B cell (primary cell): ENCODE measurements at regions not wholly inside any gene's neighbourhood (a gene's known extent, or its start where the extent isn't known, plus 50 kb on each side); places are given as distances from the start of the nearest gene placed in this dataset.

Experiments used
- ATAC-seq: fragments of 200-7000 bp; cut with Tn5 transposase; one replicate; pipeline ENCODE4 v1.10.0; 2021; ENCODE audit warnings: low read depth, mild to moderate bottlenecking, moderate number of reproducible peaks, moderate library complexity
- CTCF ChIA-PET: fragments of 350-600 bp; sonication (Branson Sonifier 250); formaldehyde crosslinking; loops from one replicate; lab custom pipeline; 2021; ENCODE audit warnings: antibody characterized with exemption, inconsistent platforms; lab: Charles Lee
- POLR2A ChIA-PET: fragments of 350-600 bp; sonication (Branson Sonifier 250); formaldehyde crosslinking; loops from one replicate; lab custom pipeline; 2021; ENCODE audit warnings: antibody characterized with exemption; lab: Charles Lee
- DNase-seq: peaks from one replicate; pipeline ENCODE4 v3.0.0; 2013
- H2AFZ ChIP-seq: 2 replicates; pipeline ENCODE4 v1.6.1; 2012; ENCODE audit warnings: mild to moderate bottlenecking, low read depth, low read length; ENCODE audit not compliant: insufficient read depth, poor library complexity, severe bottlenecking
- H3K27ac ChIP-seq, 2 donors: 1 replicate in 1 of 2; 2 replicates in 1 of 2; pipeline ENCODE4 v1.5.1; 2012 to 2013; ENCODE audit warnings: low read length in 2 of 2, mild to moderate bottlenecking in 2 of 2, moderate library complexity in 1 of 2
- H3K27me3 ChIP-seq, 4 experiments: fragments of 200-600 bp in 1 of 4; sonication (generic) in 1 of 4; replicated peaks in 1 of 4; 1 replicate in 2 of 4; 2 replicates in 2 of 4; pipeline versions ENCODE4 v1.6.1 to v1.7.0; 2013 to 2016; ENCODE audit warnings: low read length in 3 of 4, mild to moderate bottlenecking in 2 of 4, mixed read lengths in 1 of 4, moderate library complexity in 1 of 4; ENCODE audit not compliant: insufficient read depth in 4 of 4, control insufficient read depth in 3 of 4; ENCODE audit errors: control extremely low read depth in 1 of 4
- H3K36me3 ChIP-seq, 2 experiments: replicated peaks in 1 of 2; 1 replicate in 1 of 2; 2 replicates in 1 of 2; pipeline versions ENCODE4 v1.6.1 to v1.7.1; 2013; ENCODE audit warnings: low read length in 1 of 2; ENCODE audit not compliant: insufficient read depth in 2 of 2, control insufficient read depth in 1 of 2; ENCODE audit errors: control extremely low read depth in 1 of 2, extremely low read depth in 1 of 2
- H3K4me1 ChIP-seq, 2 donors: fragments of 200-600 bp in 1 of 2; sonication (generic) in 1 of 2; 1 replicate in 1 of 2; 2 replicates in 1 of 2; pipeline versions ENCODE4 v1.5.1 to v1.6.1; 2013 to 2017; ENCODE audit warnings: low read length in 2 of 2; ENCODE audit not compliant: control insufficient read depth in 2 of 2, insufficient read depth in 2 of 2
- H3K4me2 ChIP-seq: replicated peaks from 2 replicates; pipeline ENCODE3; 2012; ENCODE audit warnings: mild to moderate bottlenecking, low read depth, low read length; ENCODE audit not compliant: poor library complexity, severe bottlenecking
- H3K4me3 ChIP-seq, 5 experiments: fragments of 200-600 bp in 1 of 5; sonication (generic) in 1 of 5; 1 replicate in 3 of 5; 2 replicates in 2 of 5; pipeline versions ENCODE4 v1.5.1 to v1.7.0; 2011 to 2016; ENCODE audit warnings: low read length in 4 of 5, mild to moderate bottlenecking in 4 of 5, low read depth in 2 of 5, control low read depth in 1 of 5, moderate library complexity in 1 of 5; ENCODE audit not compliant: insufficient read depth in 1 of 5; ENCODE audit errors: control extremely low read depth in 1 of 5, extremely low read depth in 1 of 5
- H3K79me2 ChIP-seq: fragments of 200-600 bp; sonication (generic); one replicate; pipeline ENCODE4 v1.6.0; 2016; ENCODE audit warnings: low read length; ENCODE audit not compliant: control insufficient read depth, insufficient read depth
- H3K9ac ChIP-seq: fragments of 200-600 bp; sonication (generic); 2 replicates; pipeline ENCODE4 v1.6.1; 2017; ENCODE audit warnings: mild to moderate bottlenecking, low read length, moderate library complexity
- H3K9me3 ChIP-seq, 3 donors: one replicate each; pipeline versions ENCODE4 v1.6.1 to v1.7.1; 2013; ENCODE audit warnings: low read length in 2 of 3; ENCODE audit not compliant: control insufficient read depth in 2 of 3, insufficient read depth in 1 of 3; ENCODE audit errors: control extremely low read depth in 1 of 3
- H4K20me1 ChIP-seq: 2 replicates; pipeline ENCODE4 v1.6.0; 2012; ENCODE audit warnings: mild to moderate bottlenecking, low read length; ENCODE audit not compliant: insufficient read depth, control insufficient read depth, poor library complexity, severe bottlenecking
- H3K27ac Mint-ChIP-seq: one replicate; pipeline ENCODE4 v1.8.0; 2021; ENCODE audit warnings: mixed read lengths
- H3K27me3 Mint-ChIP-seq: one replicate; pipeline ENCODE4 v1.8.0; 2021; ENCODE audit warnings: mixed read lengths
- H3K4me1 Mint-ChIP-seq: one replicate; pipeline ENCODE4 v1.8.0; 2021; ENCODE audit warnings: mixed read lengths
- H3K4me3 Mint-ChIP-seq: one replicate; pipeline ENCODE4 v1.8.0; 2021; ENCODE audit warnings: mixed read lengths
- H3K9me3 Mint-ChIP-seq: one replicate; pipeline ENCODE4 v1.8.0; 2022; ENCODE audit warnings: mixed read lengths; ENCODE audit not compliant: insufficient read depth
- CTCF ChIP-seq: fragments of 200-600 bp; IDR thresholded peaks from one replicate; pipeline ENCODE4 v1.8.0; 2022; ENCODE audit warnings: antibody characterized with exemption, mild to moderate bottlenecking
- EZH2 ChIP-seq: IDR thresholded peaks from 2 replicates; pipeline ENCODE4 v1.6.1; 2012; ENCODE audit warnings: borderline replicate concordance, low read depth, mild to moderate bottlenecking, moderate library complexity, low read length; ENCODE audit not compliant: insufficient read depth, poor library complexity, severe bottlenecking
- WGBS: methylation state at CpG from one replicate; pipeline ENCODE4 v1.1.5; 2013; ENCODE audit warnings: missing lambda C conversion rate; ENCODE audit not compliant: insufficient coverage; 5-methylcytosine and 5-hydroxymethylcytosine counted together
- intact Hi-C: fragments of 100-400 bp; cut with micrococcal nuclease; formaldehyde crosslinking; loops from one replicate; pipeline ENCODE4 v1.10.0; 2022

- 93% methylated on average over 4 of the region's 6 CpGs for WGBS
- no peaks in the 10 kb centered on the region for H3K4me1 ChIP-seq
- no peak overlapping the region for H3K27ac ChIP-seq
- peaks cover 0 to 4% (median 0%) of the 10 kb centered on the region in 3 donors for H3K9me3 ChIP-seq
- CTCF ChIA-PET, result no interaction called here
- H3K4me1 Mint-ChIP-seq, result peaks cover 2% of the 10 kb centered on the region
- H3K27me3 Mint-ChIP-seq, result peaks cover 18% of the 10 kb centered on the region
- POLR2A ChIA-PET, result no interaction called here
- DNase-seq (no peak), ATAC-seq (no peak)
- H2AFZ ChIP-seq, result no peak overlapping the region
- H3K9me3 Mint-ChIP-seq, result no peaks in the 10 kb centered on the region
- no peak overlapping the region for H3K9ac ChIP-seq
- H3K4me3 ChIP-seq, result no peak overlapping the region
- TF ChIP-seq EZH2 (no peak), CTCF (no peak)
- no peak overlapping the region for H3K27ac Mint-ChIP-seq
- H4K20me1 ChIP-seq, result no peaks in the 10 kb centered on the region
- H3K27me3 ChIP-seq, result no peaks in the 10 kb centered on the region
- H3K4me2 ChIP-seq, result no peak overlapping the region
- no peaks in the 10 kb centered on the region for H3K36me3 ChIP-seq
- intact Hi-C loops, result no loop called here
- H3K79me2 ChIP-seq, result no peaks in the 10 kb centered on the region
- no peak overlapping the region for H3K4me3 Mint-ChIP-seq
Observed at GRCh38 chr2:20509301-20509769, 62.5 kb downstream of the RHOB start.

- ChIA-PET POLR2A (no interaction called here), CTCF (no interaction called here)
- WGBS, result 84% methylated on average over 6 of the region's 15 CpGs
- no peaks in the 10 kb centered on the region for H4K20me1 ChIP-seq
- H3K36me3 ChIP-seq, result no peaks in the 10 kb centered on the region
- peaks cover 0 to 7% (median 0%) of the 10 kb centered on the region in 3 donors for H3K9me3 ChIP-seq
- Mint-ChIP-seq H3K27ac (no peak overlapping the region), H3K27me3 (peaks cover 17% of the 10 kb centered on the region), H3K9me3 (peaks cover 3% of the 10 kb centered on the region), H3K4me3 (no peak overlapping the region), H3K4me1 (peaks cover 2% of the 10 kb centered on the region)
- no peak overlapping the region for H3K27ac ChIP-seq
- no peak for TF ChIP-seq EZH2
- no peak for TF ChIP-seq CTCF
- no peak overlapping the region for H3K9ac ChIP-seq
- no peak for DNase-seq
- intact Hi-C loops, result no loop called here
- H3K4me2 ChIP-seq, result no peak overlapping the region
- no peak overlapping the region for H2AFZ ChIP-seq
- no peaks in the 10 kb centered on the region for H3K27me3 ChIP-seq
- H3K4me3 ChIP-seq, result no peak overlapping the region
- H3K79me2 ChIP-seq, result no peaks in the 10 kb centered on the region
- no peaks in the 10 kb centered on the region for H3K4me1 ChIP-seq
- ATAC-seq, result no peak
Observed at GRCh38 chr2:20509770-20510490, 63.1 kb downstream of the RHOB start.
